HG02588 (cell line): ENCODE measurements at regions not wholly inside any gene's neighbourhood (a gene's known extent, or its start where the extent isn't known, plus 50 kb on each side); places are given as distances from the start of the nearest gene placed in this dataset.
"Not testable (repeated sequence)": the region's sequence is repeated elsewhere in the genome, so short reads cannot be mapped to it uniquely, and the experiment has no call there.

Source experiments
- ATAC-seq: cut with Tn5 transposase; IDR thresholded peaks from one replicate; pipeline ENCODE4 v1.9.1; 2021; ENCODE audit warnings: mild to moderate bottlenecking, moderate library complexity; ENCODE audit not compliant: unreplicated experiment

DNA sequence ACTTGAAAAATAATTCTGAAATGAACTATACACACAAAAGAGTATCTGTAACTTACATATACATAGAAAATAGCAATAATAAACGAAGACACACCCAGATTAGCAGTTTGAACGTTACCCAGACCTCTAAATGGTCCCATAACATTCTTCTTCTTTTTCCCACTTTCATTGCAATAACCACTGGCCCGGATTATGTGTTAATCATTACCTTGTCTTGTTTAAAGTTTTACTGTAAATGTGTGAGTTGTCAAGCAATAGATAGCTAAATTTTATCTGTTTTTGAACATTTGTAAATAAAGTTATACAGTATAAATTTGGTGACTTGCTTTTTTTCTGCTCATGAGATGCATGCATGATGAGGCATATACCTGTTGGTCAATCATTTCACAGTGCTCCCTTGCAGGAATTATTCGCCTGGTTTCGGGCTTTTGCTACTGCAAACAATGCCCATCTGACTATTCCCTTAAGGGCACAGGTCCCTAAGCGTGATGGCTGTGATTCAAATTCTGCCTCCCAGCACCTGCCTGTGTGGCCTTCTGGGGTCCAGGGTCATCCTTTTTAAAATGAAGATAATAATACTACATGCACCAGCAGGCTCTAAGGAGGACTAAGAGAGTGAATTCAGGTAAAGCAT is 66.1 kb downstream of the GADD45G start:
- no peak for ATAC-seq

DNA sequence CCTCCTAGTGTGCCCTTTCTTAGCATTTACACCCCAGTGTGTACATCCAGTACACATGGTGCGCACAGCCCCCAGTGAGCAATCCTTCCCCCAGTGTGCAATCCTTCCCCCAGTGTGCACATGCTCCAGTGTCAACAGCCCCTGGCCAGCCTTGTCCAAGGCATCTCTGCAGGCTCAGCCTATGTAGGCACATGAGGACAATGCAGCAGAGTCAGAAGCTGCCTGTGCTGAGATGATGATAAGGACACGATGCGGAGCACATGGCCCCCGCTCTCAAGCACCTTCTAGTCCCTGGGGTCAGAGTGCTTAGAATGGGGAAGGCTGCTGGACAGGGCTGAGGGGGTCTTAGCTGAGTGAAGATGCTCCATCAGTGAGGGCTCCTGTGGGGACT is 69.8 kb downstream of the GADD45G start:
- ATAC-seq: no peak

DNA sequence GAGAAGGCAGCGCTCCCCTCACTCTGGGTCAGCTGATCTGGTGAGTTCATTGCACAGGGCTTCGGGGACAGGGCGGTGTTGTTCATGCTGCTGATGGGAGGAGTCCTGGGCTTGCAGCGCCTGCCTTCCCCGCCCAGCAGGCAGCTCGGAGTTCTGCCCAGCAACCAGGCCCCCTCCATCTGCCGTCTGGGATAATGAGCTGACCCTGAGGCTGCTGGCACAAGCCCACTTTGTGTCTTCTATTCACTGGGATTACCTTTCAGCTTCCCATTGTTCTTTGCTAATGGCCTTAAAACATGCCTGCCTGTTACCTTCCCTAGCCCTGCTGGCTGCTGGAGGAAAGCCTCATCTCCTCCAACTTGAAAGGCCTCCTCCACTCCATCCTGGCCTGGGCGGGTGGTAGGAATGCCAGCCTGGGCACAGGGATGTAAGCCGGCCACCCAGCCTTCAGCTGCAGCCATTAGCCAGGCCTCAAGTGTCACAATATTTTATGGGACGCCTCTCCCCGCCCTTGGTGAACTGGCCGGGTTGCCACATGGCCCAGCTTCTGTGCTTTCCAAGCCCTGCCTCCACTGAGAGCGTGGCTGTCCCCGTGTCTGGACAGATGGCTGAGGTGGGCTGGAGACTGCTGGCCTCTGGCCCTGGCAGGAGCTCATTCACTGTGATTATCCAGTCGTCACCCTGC is 70.4 kb downstream of the GADD45G start:
- ATAC-seq: no peak

DNA sequence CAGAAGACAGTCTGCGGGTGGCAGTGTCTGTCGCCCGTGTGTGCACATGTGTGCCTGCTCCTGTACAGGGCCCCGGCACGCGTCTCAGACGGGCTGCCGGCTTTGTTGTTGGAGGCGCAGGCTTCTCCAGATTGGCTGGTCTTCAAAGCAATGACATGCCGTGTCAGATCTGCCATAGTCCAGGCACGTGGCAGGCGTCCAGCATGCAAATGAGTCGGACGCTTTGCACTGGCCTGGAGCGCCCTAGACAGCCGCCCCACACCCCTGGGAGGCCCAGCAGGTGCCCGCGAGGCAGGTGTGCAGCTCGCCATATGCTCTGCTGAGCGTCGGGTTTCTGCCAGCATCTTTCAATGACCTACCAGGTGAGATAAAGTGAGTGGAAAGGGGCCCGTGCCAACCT is 71.5 kb downstream of the GADD45G start:
- no peak for ATAC-seq

DNA sequence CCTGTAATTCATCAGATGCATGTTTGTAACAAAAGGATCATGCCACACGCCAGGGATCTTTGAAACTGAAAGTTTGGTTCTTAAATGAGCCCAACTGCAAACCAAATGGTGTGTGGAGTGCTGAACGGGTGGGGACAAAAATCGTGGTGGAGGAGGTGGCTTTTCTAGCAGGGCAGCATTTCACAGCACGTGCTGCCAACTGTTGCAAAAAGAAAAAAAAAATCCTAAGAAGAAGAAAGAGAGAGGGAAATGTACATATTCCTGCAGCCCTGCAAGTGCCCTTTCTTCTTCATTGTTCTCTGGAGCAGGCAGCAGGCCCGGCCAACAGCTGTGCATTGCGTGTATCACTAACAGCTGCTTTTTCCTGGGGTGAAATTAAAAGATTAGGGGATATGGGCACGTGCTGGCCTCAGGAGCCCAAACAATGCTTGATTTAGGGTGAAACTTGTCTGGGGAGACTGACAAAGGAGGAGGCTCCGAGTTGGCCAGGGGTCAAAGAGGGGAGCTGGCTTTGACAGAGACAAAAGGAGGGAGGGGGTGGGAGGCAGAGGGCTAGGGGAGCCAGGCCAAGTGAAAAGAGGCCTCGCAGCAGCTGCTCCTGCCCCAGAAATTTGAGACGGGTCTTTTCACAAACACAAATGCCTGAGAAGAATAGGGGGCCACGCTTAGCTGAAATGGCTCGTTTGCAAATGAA is 73.0 kb downstream of the GADD45G start:
- ATAC-seq: no peak

DNA sequence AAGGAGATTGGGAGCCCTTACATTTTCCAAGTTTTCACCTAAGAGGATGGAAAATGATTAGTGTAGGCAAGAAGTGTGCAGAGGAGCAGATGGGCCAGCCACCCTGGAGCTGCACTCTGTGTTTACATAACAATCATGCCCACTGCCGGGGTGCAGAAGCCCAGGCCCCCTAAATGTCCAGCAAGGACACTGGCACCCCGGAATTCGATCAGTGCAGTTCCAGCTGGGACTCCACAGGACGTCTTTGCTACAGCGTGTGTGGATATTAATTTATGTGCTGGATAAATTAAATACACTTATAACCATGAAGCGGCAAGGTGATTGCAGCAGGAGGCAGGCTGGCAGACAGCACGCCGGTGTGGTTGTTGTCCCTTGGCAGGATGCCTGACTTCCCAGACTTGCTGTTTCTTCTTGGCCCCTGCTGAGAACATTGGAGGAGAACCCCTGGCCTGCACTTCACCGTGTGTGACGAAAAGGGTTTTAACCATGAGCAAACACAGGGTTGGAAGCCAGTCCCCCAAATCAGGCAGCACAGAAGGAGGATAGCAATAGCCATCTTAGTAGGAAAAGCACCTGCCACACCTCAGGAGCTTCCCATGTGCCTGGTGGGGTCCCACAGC is 73.7 kb downstream of the GADD45G start:
- no peak for ATAC-seq

DNA sequence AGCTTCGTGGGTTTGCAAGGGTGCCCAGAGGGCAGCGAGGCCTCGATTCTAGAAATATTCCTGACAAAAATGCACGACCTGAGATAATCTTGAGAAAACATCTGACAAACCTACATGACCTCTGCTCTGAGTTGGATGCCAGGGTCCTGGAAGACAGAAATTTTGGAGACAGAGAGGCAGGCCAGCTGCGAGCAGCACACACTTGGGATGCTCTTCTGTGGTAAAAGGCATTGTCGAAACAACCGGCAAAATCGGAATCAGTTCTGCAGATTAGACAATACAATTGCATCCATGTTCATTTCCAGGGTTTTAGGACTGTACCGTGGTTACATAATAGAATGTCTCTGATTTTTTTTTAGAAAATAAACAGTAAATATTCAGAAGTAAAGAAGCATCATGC is 74.2 kb downstream of the GADD45G start:
- ATAC-seq: no peak

DNA sequence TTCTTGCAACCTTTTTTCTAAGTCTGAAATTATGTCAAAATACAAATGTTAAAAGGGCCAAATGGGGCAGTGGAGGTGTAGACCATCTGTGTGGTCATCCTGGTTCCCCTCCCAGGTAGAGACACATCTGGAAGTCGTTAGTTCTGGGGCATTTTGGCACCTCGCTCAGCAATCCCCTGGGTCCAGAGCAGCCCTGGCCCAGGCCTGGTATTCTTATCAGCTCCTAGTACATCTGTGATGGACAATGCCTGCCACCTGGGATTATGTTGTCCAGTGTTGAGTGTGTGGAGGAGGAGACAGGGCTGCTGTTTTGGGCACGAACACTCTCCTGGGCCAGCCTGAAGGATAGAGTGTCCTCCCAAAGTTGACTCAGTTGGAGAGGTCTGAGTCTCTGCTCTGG is 74.8 kb downstream of the GADD45G start:
- ATAC-seq: no peak

DNA sequence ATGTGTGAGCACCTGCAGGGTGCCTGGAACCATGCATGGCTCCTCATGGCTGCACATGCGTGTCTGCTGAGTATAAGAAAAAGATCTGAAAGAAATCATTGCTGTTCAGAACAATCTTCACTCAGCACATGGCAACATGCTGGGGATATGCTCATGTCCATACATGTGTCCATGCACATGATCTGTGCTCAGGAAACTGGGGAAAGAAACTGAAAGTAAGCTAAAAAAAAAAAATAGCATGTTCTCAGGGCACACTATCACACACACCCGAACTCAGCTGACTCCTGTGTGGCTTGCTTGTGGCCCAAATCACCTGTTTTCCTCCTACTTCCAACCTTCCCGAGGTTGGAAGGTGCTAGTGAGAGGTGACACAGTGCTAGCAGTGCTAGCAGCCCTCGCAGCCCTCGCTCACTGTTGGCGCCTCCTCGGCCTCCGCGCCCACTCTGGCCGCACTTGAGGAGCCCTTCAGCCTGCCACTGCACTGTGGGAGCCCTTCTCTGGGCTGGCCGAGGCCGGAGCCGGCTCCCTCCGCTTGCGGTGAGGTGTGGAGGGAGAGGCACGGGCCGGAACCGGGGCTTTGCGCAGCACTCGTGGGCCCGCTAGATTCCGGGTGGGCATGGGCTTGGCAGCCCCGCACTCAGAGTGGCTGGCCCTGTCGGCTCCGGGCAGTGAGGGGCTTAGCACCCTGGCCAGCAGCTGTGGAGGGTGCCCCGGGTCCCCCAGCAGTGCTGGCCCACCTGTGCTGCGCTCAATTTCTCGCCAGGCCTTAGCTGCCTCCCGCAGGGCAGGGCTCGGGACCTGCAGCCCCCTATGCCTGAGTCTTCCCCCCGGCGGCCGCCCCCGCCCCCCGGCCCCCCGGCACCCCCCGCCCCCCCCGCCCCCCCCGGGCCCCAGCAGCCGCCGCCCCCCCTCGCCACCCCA is 76.0 kb downstream of the GADD45G start:
- no peak for ATAC-seq

DNA sequence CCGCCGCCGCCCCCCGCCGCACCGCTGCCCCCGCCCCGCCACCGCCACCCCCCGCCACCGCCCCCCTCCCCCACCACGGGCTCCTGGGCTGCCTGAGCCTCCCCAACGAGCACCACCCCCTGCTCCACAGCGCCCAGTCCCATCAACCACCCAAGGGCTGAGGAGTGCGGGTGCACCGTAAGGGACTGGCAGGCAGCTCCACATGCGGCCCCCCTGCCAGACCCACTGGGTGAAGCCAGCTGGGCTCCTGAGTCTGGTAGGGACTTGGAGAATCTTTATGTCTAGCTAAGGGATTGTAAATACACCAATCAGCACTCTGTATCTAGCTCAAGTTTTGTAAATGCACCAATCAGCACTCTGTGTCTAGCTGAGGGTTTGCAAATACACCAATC is 76.7 kb downstream of the GADD45G start:
- not testable (repeated sequence) for ATAC-seq

DNA sequence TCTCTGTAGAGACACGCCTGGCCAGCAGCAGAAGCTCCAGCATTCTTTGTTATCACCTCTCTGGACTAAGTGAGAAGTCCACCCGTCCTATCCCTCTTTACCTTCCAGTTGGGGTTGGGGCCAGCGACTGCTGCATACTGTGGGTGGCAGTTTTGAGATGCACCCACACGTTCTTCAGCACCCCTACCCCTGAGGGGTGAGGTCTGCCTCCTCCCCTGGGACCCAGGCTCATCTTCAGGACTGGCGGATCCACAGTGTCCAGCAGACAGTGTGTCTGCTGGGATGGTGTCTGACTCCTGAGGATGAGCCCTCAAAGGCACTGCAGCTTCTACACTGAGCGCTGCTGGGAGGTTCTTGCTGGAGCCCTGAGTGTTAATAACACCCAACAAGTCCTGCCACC is 78.8 kb downstream of the GADD45G start:
- ATAC-seq: no peak

DNA sequence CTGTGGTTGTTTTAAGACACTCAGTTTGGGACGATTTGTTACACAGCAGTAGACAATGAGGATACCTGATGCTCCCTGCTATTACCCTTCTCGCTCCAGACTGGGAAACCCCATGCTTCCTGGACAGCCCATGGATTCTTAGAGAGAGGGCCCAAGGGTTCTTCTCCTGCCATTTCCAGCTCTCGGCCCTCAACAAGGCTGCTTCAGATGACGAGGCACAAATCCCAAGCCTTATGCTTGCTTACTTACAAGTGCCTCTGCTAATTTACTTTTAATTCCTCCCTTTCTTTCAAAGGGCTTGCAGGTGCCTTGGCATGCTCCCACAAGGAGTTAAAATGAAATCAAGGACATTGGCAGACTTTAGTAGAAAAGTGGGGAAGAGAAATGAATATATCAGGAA is 79.4 kb downstream of the GADD45G start:
- ATAC-seq: no peak

DNA sequence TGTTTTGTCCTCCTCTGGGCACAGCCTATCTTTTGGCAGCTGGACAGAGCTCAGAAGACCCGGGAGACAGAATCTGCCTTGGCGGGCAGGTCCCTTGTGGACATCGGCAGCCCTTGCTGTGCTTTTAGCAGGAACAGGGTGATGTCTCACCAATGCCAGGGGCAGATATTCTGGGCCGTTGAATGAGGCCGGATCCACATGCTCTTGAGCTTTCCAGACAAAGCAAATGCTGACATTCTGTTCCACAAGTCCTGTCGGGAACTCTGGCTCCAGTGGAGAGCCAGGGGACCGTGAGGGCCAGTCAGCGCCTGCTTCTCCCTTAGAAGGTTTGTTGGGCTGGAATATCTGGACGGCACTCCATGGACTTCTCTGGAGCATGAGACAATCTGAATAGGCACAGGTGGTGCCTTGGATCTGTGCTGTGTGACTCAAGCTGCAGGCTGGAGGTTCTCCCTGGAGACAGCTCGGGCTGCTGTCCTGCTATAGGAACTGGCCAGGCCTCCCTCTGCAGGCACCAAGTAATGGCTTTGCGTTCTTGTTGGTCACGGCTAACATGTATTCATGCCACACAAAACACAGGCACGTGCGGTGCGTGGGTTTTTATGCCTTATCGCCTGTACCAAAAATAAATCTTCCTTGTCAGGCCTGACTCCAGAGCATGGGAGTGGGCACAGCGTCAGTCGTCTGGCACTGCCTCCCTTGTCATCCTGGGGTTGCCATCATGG is 80.3 kb downstream of the GADD45G start:
- ATAC-seq: no peak

DNA sequence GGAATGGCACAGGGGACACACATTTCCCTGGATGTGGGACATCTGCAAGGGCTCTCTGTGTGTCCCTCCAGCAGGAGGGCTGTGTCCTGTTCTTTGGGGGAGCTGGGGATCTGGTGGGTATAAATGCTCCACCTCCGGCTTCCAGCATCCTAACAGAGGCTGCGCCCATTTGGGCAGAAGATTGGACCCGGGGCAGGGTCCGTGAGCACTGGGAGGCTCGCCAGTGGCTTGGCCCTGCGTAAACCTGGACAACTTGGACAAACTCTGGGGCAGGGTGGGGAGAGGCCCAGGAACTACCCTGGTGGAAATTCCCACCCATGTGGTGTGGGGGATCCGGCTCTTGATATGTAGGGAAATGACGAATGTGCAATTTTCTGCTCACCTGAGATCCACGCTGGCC is 80.9 kb downstream of the GADD45G start:
- no peak for ATAC-seq

DNA sequence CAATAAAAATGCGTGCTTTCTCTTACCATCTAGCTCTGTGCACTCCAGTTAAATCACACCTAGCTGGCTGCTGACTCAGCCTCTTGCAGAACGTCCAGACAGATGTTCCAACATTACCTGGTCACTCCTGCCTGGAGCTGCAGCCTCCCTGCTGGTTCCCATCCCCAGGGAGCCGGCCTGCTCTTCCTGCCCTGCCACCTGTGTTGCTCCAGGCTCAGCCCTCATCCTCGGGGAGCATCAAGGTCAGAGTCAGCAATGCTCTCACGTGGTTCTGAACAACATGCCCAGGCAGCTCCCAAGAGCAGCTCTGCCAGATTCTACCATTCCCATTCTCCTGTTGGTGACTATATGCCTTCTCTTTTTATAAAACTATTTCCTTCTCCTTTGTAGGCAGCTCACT is 81.3 kb downstream of the GADD45G start:
- ATAC-seq: no peak

DNA sequence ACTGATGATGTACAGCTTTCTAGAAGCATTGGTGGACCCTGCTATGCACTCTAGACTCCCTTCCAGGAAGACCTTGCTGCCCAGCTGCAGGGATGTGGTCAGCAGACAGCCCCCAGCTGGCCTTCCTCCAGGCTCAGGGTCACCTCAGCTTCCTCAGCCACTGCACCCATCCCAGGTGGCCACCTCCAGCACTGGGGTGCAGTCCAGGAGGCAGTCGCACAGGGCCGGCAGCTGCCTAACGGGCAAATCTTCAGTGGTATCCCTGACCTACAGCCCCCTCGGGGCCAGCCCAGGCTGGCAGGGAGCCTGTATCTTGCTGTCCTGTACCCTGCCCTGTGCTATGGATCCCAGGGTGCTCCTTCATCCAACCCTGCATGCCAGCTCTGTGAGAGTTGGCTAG is 81.8 kb downstream of the GADD45G start:
- ATAC-seq: no peak

DNA sequence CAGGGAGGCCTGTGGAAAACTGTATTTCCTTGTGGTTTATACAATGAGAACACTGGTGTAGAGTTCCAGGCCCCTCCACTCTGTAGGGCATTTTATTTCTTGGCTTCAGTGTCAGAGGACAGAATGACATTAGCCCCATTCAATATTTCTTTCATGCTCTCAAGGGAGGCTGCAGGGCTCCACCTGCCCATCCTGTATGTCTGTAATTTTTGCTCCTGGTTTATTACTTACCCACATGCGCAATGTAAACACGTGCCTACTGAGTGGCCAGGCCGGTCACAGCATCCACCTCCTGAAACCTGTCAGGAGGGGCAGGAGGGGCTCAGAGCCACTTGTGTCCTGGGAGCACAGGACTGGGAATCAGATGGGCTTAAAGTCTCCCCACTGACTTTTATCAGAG is 82.4 kb downstream of the GADD45G start:
- ATAC-seq: no peak

DNA sequence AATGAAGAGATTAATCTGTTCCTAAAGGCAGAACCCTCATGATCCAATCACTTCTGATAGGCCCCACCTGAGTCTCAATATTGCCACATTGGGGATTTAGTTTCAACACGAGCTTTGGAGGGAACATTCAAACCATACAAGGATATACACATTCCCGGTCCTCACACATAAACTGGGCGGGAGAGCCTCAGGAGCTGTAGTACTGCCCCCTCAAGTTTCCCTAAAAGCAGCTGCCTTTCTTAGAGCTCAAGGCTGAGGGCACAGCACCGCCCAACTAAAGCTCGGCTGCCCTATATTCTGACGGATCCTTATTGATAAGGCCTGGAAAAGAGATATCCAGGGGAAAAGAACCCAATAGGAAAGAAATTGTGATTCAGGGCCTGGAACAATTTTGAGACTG is 83.0 kb downstream of the GADD45G start:
- ATAC-seq: no peak

DNA sequence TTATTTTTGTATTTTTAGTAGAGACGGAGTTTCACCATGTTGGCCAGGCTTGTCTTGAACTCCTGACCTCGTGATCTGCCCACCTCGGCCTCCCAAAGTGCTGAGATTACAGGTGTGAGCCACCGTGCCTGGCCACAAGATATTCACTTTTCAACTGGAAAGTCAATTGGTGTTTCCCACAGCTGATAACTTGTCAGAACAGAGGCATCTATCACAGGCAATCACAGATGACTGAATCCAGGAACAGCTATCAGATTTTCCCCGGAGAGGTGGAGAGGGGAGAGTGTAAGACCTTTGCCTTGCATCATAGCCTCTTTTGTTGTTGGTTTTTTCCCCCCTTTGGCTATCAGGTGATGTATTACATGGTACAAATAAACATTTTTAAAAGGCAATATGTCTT is 84.5 kb downstream of the GADD45G start:
- not testable (repeated sequence) for ATAC-seq

DNA sequence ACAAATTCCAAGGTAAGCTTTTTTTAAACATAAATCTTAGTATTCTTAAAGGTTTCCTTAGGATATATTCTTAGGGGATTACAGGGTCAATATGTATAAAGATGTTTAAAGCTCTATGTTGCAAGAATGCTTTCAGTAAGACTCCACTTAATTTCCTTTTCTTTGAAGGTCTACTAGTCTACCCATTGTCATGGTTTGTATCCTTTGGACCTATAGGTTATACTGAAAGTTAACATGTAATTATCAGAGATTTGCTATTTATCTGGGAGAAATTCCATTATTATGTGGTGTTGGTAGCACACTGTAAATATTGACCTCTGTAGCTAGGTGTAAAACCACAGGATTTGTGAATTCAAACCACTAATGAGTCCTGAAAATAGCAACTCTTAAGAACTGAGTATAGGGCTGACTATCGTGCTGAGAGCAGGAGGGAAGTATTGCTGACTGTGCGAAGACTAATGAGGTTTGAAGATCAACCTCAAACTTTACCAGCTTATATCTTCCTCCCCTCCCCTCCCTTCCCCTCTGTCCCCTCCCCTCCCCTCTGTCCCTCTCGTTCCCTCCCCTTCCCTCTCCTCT is 85.6 kb downstream of the GADD45G start:
- ATAC-seq: peak; percentile 94
